ENCODE measurements at regions not wholly inside any gene's neighbourhood (a gene's known extent, or its start where the extent isn't known, plus 50 kb on each side); places are given as distances from the start of the nearest gene placed in this dataset.

- DNase-seq, result no peak
Observed at GRCh38 chr5:175236176-175236575, 207.8 kb downstream of the DRD1 start.

GRCh38 chr5:175235251-175235960 lies 208.6 kb downstream of the DRD1 start:
- peak; percentile 8 for DNase-seq

- no peak for DNase-seq
Observed at GRCh38 chr5:175230299-175230698, 213.7 kb downstream of the DRD1 start.

- DNase-seq, result no peak
Observed at GRCh38 chr5:175226506-175226905, 217.5 kb downstream of the DRD1 start.

- no peak for DNase-seq
Observed at GRCh38 chr5:175223291-175223690, 220.7 kb downstream of the DRD1 start.

- DNase-seq, result no peak
Observed at GRCh38 chr5:175222621-175223020, 221.4 kb downstream of the DRD1 start.

GRCh38 chr5:175220549-175220948 lies 223.4 kb downstream of the DRD1 start:
- no peak for DNase-seq

- no peak for DNase-seq
Observed at GRCh38 chr5:175219366-175219765, 224.6 kb downstream of the DRD1 start.

GRCh38 chr5:175216991-175217390 lies 227.0 kb downstream of the DRD1 start:
- DNase-seq, result no peak

GRCh38 chr5:175215906-175216305 lies 228.1 kb downstream of the DRD1 start:
- no peak for DNase-seq

- DNase-seq, result no peak
Observed at GRCh38 chr5:175214152-175214551, 229.8 kb downstream of the DRD1 start.

- no peak for DNase-seq
Observed at GRCh38 chr5:175211956-175212756, 231.8 kb downstream of the DRD1 start.

GRCh38 chr5:175207321-175208040 lies 236.5 kb downstream of the DRD1 start:
- DNase-seq, result no peak

- no peak for DNase-seq
Observed at GRCh38 chr5:175206669-175207068, 237.3 kb downstream of the DRD1 start.

- DNase-seq, result peak; percentile 11
Observed at GRCh38 chr5:175202463-175203068, 241.4 kb downstream of the DRD1 start.

GRCh38 chr5:175201393-175201792 lies 242.6 kb downstream of the DRD1 start:
- DNase-seq, result no peak

GRCh38 chr5:175195698-175196656 lies 248.0 kb downstream of the DRD1 start:
- DNase-seq, result no peak

- no peak for DNase-seq
Observed at GRCh38 chr5:175181331-175181730, 262.7 kb downstream of the DRD1 start.

- no peak for DNase-seq
Observed at GRCh38 chr5:175170899-175171298, 273.1 kb downstream of the DRD1 start.

GRCh38 chr5:175168882-175169507 lies 275.0 kb downstream of the DRD1 start:
- no peak for DNase-seq

GRCh38 chr5:175166026-175166425 lies 278.0 kb downstream of the DRD1 start:
- DNase-seq, result no peak

Data from NCI-H2171 (cell line).